Hematopoietic multipotent progenitor cell treated with erythropoietin and hydrocortisone succinate and interleukin-3 and kit ligand, for 8 days (in vitro differentiated cells): ENCODE measurements at regions not wholly inside any gene's neighbourhood (a gene's known extent, or its start where the extent isn't known, plus 50 kb on each side); places are given as distances from the start of the nearest gene placed in this dataset.
"Not testable (repeated sequence)": the region's sequence is repeated elsewhere in the genome, so short reads cannot be mapped to it uniquely, and the experiment has no call there.

Experiments used
- DNase-seq: peaks from one replicate; pipeline ENCODE4 v3.0.0-alpha.2; 2015

- no peak for DNase-seq
Observed at GRCh38 chr9:82117026-82117811, 128.6 kb downstream of the SPATA31D1 start.

DNA sequence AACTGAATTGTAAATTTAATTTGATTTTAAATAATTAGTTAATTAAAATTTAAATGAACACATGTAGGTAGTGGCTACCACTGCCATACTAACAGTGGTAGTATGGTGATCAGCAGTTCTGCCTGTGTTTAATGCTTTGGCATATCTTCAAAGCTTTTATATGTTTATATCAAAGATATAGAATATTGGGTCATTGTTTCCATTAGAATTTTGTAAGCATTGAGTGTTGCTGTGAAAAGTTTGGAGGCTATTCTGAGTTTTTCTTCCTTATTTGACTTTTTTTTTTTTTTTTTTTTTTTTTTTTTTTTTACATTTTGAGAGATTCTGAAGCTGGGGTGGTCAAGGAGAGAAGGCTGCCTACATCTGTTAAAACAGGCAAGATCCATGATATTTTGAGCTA, 134.2 kb downstream of the SPATA31D1 start:
- no peak for DNase-seq

- no peak for DNase-seq
Observed at GRCh38 chr9:82124090-82124489, 135.5 kb downstream of the SPATA31D1 start.

DNA sequence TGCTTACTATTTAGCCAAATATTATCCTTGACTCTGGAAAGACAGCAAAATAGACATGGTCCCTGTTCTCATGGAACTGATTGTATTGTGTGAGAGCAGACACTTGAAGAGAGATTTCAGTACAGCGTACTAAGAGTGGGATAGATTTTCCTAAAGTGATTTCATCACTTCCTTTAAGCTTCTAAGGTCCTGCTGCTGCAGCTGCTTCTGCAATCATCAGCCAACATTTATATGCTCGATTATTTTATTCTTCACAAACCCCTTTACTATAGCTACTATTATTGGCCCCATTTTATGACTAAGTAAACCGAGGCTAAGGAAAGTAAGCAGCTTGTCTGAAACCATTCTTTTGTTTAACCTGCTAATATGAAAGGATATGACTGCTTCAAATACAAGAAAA, 137.7 kb downstream of the SPATA31D1 start:
- DNase-seq = no peak

- no peak for DNase-seq
Observed at GRCh38 chr9:82127465-82127864, 138.9 kb downstream of the SPATA31D1 start.

GRCh38 chr9:82128011-82128696, 139.6 kb downstream of the SPATA31D1 start:
- DNase-seq = no peak

DNA sequence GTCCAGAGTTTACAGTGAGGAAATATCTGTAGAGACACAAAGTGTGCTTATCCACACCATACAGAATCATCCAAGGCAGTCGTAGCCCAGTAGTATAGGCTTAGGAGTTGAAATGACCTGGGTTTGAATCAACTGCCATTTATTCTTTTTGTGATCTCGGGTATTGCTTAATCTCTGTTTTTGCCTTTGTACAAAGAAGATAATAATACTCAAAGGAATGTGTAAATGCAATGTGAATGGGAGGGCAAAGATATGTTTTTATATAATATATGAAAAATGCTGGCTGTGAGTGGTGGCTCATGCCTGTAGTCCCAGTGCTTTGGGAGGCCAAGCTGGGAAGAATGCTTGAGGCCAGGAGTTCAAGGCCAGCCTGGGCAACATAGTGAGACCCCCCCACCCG, 141.1 kb downstream of the SPATA31D1 start:
- no peak for DNase-seq

DNA sequence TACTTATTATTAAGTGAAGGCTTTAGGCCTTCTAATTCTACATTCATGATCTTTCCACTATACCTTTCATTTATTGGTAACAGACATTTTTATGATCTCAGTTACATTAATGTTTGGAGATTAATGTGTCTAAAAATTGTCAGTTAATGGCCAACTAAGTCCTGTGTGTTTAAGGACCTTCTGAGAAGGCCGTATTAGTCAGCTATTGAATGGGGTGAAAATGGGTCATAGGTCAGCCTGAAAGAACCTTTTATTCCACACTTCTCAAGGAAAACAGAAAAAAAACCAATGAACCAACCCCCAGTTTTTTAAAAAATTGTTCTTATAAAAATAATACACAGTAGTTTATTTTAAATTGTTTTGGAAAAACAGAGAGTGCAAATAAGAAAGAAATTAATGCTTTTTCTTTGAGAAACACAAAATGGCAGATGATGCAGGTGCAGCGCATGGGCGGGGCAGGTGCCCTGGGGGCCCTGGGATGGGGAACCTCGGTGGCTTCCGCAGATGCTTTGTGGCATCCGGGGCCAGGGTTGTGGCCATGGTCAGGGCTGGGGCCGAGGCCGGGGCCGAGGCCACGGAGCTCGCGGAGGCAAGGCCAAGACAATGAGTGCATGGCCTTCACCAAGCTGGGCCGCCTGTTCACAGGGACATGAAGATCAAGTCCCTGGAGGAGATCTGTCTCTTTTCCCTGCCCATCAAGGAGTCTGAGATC, 141.9 kb downstream of the SPATA31D1 start:
- DNase-seq = no peak

DNA sequence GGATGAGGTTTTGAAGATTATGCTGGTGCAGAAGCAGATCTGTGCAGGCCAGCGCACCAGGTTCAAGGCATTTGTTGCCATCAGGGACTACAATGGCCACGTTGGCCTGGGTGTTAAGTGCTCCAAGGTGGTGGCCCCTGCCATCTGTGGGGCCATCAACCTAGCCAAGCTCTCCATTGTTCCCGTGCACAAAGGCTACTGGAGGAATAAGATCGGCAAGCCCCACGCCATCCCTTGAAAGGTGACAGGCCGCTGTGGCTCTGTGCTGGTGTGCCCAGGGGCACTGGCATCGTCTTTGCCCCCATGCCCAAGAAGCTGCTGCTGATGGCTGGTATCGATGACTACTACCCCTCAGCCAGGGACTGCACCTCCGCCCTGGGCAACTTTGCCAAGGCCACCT, 142.5 kb downstream of the SPATA31D1 start:
- no peak for DNase-seq

- no peak for DNase-seq
Observed at GRCh38 chr9:82132024-82132423, 143.5 kb downstream of the SPATA31D1 start.

GRCh38 chr9:82134010-82134409, 145.4 kb downstream of the SPATA31D1 start:
- DNase-seq = no peak

GRCh38 chr9:82135106-82135505, 146.5 kb downstream of the SPATA31D1 start:
- no peak for DNase-seq

GRCh38 chr9:82138081-82138480, 149.5 kb downstream of the SPATA31D1 start:
- not testable (repeated sequence) for DNase-seq

- DNase-seq = no peak
Observed at GRCh38 chr9:82140471-82140870, 151.9 kb downstream of the SPATA31D1 start.

DNA sequence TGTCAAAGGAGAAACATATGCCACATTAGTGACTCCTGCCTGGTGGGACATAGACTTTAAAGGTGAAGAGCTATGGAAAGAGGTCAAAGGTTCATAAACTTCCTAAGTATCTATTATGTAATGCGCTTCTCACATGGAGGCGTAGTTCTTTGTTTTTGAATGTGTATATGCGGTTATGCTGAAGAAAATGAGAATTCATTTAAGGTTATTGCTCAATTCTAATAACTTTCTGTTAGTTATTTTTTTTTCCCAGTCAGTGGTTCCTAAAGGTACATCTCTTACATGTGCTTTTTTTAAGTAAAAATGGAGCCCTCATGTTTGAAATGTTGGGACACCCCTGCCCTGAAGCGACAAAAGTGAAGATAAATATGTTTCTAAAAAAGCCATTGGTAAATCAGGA, 156.2 kb downstream of the SPATA31D1 start:
- no peak for DNase-seq

GRCh38 chr9:82146677-82147076, 158.1 kb downstream of the SPATA31D1 start:
- no peak for DNase-seq

DNA sequence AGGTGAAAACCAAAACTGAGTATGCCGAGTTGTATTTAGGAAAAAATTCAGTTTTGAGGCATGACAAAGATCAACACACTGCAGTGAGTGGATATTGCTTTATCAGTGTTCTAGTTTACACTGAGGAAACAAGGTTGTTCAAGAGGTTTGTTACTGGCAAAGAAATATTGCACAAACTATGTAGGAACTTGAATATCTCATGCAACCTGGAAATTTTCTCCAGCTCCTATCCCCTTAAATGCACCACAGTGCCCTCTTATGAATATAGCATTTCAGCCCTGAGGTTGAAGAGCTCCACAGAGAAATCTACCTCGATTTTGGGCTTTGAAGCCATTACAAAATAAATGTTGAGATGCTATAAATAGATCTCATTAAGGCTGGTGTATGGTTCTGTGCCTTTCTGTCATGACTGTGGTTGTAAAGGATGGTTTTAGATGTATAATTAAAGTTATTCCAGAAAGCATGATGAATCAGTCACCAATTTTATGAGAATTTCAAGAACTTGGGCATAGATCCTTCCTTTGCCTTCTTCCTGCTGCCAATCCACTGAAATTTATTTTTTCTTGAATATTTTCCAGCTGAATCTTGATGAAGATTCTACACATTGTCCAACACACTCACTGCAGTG, 159.3 kb downstream of the SPATA31D1 start:
- DNase-seq = no peak

- no peak for DNase-seq
Observed at GRCh38 chr9:82148426-82148810, 159.8 kb downstream of the SPATA31D1 start.

DNA sequence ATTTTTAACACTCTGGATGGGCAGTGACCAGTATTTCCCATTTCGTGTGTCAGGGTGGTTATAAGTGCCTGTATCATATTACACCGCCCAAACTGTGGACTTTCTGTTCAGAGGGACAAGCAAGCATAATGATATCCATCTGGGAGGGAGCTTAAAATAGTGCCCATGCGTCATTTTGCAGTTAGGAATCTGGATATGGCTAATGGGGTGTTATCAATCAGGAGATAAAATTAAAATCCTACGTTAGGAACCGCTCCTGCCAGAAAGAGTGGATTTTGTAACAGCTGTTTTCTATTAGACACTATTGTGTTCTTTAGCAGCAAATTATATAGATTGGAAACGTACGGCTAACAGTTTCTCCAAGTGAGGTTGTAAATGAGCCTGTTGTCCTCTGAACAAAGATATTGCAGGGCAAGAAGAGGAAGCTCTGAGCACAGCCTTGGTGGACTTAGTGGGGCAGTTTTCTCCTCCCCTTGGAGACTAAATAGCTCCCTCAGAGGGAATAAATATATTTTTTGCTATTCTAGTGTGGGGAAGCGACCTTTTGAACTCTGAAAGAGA, 160.4 kb downstream of the SPATA31D1 start:
- DNase-seq = no peak

GRCh38 chr9:82149501-82149946, 161.0 kb downstream of the SPATA31D1 start:
- DNase-seq = no peak

- no peak for DNase-seq
Observed at GRCh38 chr9:82152181-82152580, 163.6 kb downstream of the SPATA31D1 start.

GRCh38 chr9:82153032-82153431, 164.5 kb downstream of the SPATA31D1 start:
- DNase-seq = no peak

DNA sequence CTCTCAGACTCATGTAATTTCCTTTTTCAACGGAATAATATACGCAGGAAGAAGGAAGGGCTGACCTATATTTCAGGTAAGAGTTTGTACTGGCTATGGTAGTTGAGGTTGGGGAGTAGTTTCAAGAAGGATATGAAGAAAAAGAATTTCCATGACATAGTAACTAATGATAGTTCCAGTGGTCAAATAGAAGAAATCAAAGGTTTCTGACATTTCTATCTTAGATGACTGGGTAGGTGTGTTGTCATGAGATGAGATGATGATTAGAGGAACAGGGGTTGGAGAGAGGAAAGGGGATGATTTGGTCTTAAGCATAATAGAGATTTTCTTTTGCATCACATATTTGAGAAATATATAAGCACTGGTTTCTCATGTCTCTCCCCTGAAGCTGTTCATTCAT, 166.0 kb downstream of the SPATA31D1 start:
- no peak for DNase-seq
